HG03342 (cell line): ENCODE measurements at regions not wholly inside any gene's neighbourhood (a gene's known extent, or its start where the extent isn't known, plus 50 kb on each side); places are given as distances from the start of the nearest gene placed in this dataset.
A peak's percentile ranks its signal among the peaks of the same experiment; 100 is the strongest.

Experiments used
- ATAC-seq: cut with Tn5 transposase; IDR thresholded peaks from one replicate; pipeline ENCODE4 v1.9.1; 2021; ENCODE audit warnings: mild to moderate bottlenecking, moderate library complexity; ENCODE audit not compliant: unreplicated experiment

- ATAC-seq: no peak
Measured at GRCh38 chr20:7029019-7029418, 261.5 kb downstream of the BMP2 start.

DNA sequence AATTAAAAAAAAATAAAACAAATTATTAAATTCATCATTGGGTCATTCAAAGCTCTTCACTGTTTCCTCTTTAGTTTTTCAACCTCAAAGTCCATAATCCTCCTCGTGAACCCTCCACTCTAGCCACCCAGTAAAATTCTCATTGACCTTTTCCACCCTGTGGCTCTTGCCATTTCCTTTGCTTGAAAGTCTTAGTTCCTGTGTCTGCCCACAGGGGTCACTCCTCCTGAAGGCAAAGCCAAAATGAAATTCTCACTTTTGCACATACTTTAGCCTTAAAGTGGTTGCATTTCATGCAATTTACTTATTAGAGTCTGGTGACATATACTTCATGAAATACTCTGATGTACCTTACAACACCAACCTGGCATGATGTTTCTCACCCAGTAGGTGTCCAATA lies 263.7 kb downstream of the BMP2 start:
- ATAC-seq: no peak

DNA sequence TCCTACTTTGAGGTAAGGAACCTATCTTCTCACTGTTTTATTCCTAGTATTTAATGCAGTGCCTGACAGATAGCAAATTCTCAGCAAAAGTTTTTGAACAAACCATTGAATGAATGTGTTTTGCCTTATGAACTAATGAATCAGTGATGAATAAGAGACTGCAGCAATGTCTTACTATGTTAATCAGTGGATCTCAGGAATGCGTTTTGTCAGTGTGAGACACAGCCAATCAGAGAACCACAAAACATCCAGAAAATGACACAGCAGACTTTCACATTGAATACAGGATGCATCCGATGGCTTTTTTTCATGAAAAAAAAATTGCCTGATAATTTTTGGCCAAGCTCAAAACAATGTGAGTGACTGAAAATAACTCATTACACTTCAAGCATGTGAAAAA lies 270.5 kb downstream of the BMP2 start:
- ATAC-seq: no peak

DNA sequence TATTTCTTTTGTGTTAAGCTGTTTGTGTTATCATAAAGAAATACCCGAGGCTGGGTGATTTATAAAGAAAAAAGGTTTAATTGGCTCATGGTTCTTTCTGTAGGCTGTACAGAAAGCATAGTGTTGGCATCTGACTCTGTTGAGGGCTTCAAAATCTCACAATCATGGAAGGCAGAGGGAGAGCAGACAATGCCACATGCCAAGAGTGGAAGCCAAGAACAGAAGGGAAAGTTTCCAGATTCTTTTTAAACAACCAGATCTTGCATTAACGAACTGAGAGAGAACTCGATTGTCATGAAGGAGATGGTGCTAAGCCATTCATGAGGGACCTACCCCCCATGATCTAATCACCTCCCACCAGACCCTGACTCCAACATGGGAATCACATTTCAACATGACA lies 290.1 kb downstream of the BMP2 start:
- no peak for ATAC-seq

- ATAC-seq: no peak
Measured at GRCh38 chr20:7078804-7079203, 311.3 kb downstream of the BMP2 start.

GRCh38 chr20:7080472-7080871 lies 313.0 kb downstream of the BMP2 start:
- no peak for ATAC-seq

GRCh38 chr20:7085467-7085866 lies 318.0 kb downstream of the BMP2 start:
- ATAC-seq: no peak

GRCh38 chr20:7087803-7088202 lies 320.3 kb downstream of the BMP2 start:
- ATAC-seq: no peak

DNA sequence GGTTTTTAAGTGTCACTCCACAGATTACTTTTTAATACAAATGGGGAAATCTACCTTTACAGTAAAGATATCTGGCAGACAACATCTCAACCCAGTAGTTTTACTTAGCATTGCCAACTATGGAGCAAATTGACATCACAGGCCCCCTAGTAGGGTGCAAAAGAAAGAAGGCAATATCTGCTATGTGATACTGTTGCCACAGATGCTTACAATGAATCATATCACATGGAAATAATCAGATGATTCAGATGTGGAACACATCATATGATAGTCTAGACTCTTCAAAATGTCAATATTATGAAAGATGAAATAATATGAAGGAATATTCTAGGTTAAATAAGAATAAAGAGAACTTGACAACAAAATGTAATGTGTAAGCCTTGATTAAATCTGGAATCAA lies 322.5 kb downstream of the BMP2 start:
- ATAC-seq: no peak

DNA sequence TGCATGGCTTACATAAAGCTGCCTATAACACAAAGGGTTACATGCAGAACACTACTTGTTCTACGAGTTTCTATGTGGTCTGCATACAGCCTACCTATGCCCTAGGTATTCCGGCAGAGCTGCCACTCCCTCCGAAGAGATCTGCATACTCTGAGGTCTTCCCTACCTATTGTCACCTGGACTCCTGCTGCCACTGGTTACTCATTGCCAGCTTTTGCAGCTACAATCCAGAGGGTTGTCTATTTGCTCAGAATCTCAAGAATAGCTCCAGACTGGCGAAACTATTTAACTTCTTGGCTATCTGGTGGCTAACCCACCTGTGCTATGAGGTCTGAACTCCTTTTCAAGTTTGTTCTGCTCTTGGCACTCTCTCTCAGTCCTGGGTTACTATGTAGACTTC lies 323.3 kb downstream of the BMP2 start:
- ATAC-seq: no peak

GRCh38 chr20:7091655-7092054 lies 324.2 kb downstream of the BMP2 start:
- ATAC-seq: no peak

GRCh38 chr20:7094438-7094997 lies 327.0 kb downstream of the BMP2 start:
- ATAC-seq: peak; percentile 62

GRCh38 chr20:7106910-7107309 lies 339.4 kb downstream of the BMP2 start:
- no peak for ATAC-seq

DNA sequence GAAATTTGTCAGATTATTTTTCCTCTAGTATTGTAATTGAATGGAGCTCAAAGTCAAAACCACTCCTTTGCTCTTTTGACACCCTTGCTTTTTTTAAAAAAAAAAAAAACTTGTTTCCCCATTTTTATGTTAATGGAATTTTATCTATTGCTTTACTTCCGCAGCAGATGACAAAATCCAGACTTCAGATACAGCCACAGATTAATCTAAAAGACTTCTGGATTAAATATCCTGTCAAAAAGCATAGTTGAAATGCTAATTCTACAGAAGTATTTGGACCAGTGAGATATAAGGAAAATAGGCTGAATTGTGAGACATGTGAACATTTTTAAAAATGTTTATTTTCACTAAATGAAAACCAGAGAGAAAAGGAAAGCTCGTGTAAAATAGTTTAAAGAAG lies 341.4 kb downstream of the BMP2 start:
- no peak for ATAC-seq

- ATAC-seq: no peak
Measured at GRCh38 chr20:7113577-7114466, 346.3 kb downstream of the BMP2 start.

DNA sequence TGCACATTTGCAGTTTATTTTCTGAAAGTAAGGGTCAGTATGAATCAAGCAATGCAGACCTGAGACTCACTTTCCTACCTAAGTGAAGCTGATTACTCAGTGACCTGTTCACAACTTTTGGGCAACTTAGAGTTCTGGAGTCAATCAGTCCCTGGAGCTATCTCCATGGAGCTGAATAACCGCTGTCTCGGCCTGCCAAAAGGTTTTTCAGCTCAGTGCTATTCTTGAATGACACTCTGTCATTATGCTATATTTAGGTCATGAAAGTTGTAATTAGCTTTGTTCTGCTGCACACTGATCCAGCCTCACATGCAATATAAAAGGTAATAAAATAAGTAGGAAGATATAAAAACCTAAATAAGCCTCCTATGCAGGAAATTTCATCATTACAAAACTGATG lies 356.0 kb downstream of the BMP2 start:
- no peak for ATAC-seq

DNA sequence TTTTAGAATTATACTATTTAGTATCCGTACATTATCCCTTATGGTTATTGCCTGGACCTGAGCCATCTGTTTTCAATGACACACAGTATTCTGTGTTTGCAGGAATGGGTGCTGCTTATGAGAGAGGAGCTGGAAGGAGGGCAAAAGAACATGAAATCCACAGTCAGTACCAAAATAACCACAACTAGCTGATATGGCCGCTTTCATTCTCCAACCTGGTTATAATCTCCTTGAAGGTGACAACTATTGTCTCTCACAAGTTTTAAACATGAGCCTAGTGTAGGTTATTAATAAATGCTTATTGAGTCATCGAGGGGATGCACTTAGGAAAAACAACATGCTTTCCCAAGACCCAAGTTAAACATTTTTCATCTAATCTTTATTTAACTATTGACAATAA lies 356.6 kb downstream of the BMP2 start:
- ATAC-seq: no peak

DNA sequence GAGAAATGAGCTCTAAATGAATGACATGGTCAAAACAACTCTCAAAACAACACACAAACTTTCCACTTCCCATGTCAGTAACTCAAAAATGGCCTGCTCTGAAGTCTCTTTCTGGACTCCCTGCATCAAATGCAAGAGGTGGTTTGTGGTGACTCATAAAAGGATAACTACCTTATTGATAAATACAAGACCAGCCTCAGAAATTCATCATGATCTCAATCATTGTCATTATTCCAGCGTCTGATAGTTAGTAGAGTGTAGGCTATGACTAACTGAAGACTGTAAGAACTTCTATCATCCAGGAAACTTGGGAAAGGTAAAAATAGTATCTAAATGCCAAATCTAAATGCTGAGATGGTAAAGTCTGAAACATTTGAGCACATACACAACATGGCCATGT lies 369.4 kb downstream of the BMP2 start:
- no peak for ATAC-seq

- peak; percentile 53 for ATAC-seq
Measured at GRCh38 chr20:7137395-7138151, 370.1 kb downstream of the BMP2 start.

GRCh38 chr20:7144464-7144863 lies 377.0 kb downstream of the BMP2 start:
- no peak for ATAC-seq

GRCh38 chr20:7146552-7147219 lies 379.2 kb downstream of the BMP2 start:
- ATAC-seq: no peak
